OCI-LY1 (cell line): ENCODE measurements at regions not wholly inside any gene's neighbourhood (a gene's known extent, or its start where the extent isn't known, plus 50 kb on each side); places are given as distances from the start of the nearest gene placed in this dataset.

Source experiments
- H2AFZ ChIP-seq: fragments of 200-600 bp; sonication (generic), shearing (Covaris generic); 2 replicates; pipeline ENCODE4 v1.6.0; 2014; ENCODE audit warnings: antibody characterized with exemption, mild to moderate bottlenecking, low read length
- H3F3A ChIP-seq: fragments of 200-600 bp; sonication (generic), shearing (Covaris generic); 2 replicates; pipeline ENCODE4 v1.6.0; 2014; ENCODE audit warnings: mild to moderate bottlenecking, antibody characterized with exemption, low read length, moderate library complexity; ENCODE audit not compliant: insufficient read depth
- H3K27ac ChIP-seq: fragments of 200-600 bp; sonication (generic); 2 replicates; pipeline ENCODE4 v1.5.1; 2014; ENCODE audit warnings: low read length, mixed run types, mild to moderate bottlenecking, low read depth; ENCODE audit not compliant: poor library complexity, severe bottlenecking
- H3K27me3 ChIP-seq: fragments of 200-600 bp; sonication (generic); 2 replicates; pipeline ENCODE4 v1.6.0; 2014; ENCODE audit warnings: antibody characterized with exemption, mild to moderate bottlenecking, low read length, moderate library complexity; ENCODE audit not compliant: insufficient read depth
- H3K36me3 ChIP-seq: fragments of 200-600 bp; sonication (generic); 2 replicates; pipeline ENCODE4 v1.6.1; 2014; ENCODE audit warnings: mild to moderate bottlenecking, antibody characterized with exemption, low read length, moderate library complexity, mixed read lengths; ENCODE audit not compliant: insufficient read depth
- H3K4me1 ChIP-seq: fragments of 200-600 bp; sonication (generic); 2 replicates; pipeline ENCODE4 v1.5.1; 2014; ENCODE audit warnings: mild to moderate bottlenecking, low read length, moderate library complexity; ENCODE audit not compliant: insufficient read depth, severe bottlenecking
- H3K4me2 ChIP-seq: fragments of 200-600 bp; sonication (generic), shearing (Covaris generic); 2 replicates; pipeline ENCODE4 v1.6.1; 2014; ENCODE audit warnings: low read length
- H3K4me3 ChIP-seq: fragments of 200-600 bp; sonication (generic); 2 replicates; pipeline ENCODE4 v1.5.1; 2014; ENCODE audit warnings: low read length, low read depth, mild to moderate bottlenecking, mixed read lengths; ENCODE audit not compliant: poor library complexity, severe bottlenecking
- H3K79me2 ChIP-seq: fragments of 200-600 bp; shearing (Covaris generic); 2 replicates; pipeline ENCODE4 v1.6.1; 2016; ENCODE audit warnings: mixed run types, low read length, mixed read lengths; ENCODE audit not compliant: insufficient read depth
- H3K9ac ChIP-seq: fragments of 200-600 bp; sonication (generic), shearing (Covaris generic); 2 replicates; pipeline ENCODE4 v1.6.1; 2014; ENCODE audit warnings: mild to moderate bottlenecking, low read length, mixed read lengths
- H3K9me2 ChIP-seq: fragments of 200-600 bp; sonication (generic), shearing (Covaris generic); 2 replicates; pipeline ENCODE4 v1.6.1; 2014; ENCODE audit warnings: low read depth, mild to moderate bottlenecking, low read length, mixed read lengths
- H3K9me3 ChIP-seq: fragments of 200-600 bp; shearing (Covaris generic); 2 replicates; pipeline ENCODE4 v1.6.1; 2014; ENCODE audit warnings: low read length, mixed read lengths
- H4K20me1 ChIP-seq: fragments of 200-600 bp; sonication (generic), shearing (Covaris generic); 2 replicates; pipeline ENCODE4 v1.6.0; 2016; ENCODE audit warnings: mild to moderate bottlenecking, low read length; ENCODE audit not compliant: insufficient read depth
- CTCF ChIP-seq: fragments of 200-600 bp; sonication (generic), shearing (Covaris generic); IDR thresholded peaks from 2 replicates; pipeline ENCODE4 v1.5.1; 2017; ENCODE audit warnings: mild to moderate bottlenecking, antibody characterized with exemption, low read length, moderate library complexity, mixed read lengths
- EZH2 ChIP-seq: fragments of 200-600 bp; sonication (generic), shearing (Covaris generic); IDR thresholded peaks from 2 replicates; pipeline ENCODE4 v1.8.0; 2017; ENCODE audit warnings: borderline replicate concordance, mixed run types, mild to moderate bottlenecking, antibody characterized with exemption, low read length, moderate library complexity, mixed read lengths

- H4K20me1 ChIP-seq: no peaks in the 10 kb centered on the region
- H3K4me1 ChIP-seq: no peaks in the 10 kb centered on the region
- H3K4me3 ChIP-seq: no peak overlapping the region
- H3K4me2 ChIP-seq: no peak overlapping the region
- 0 out of 2 replicates have a peak, but pooled peaks cover 5% of the 10 kb centered on the region for H3K27me3 ChIP-seq
- H3K9ac ChIP-seq: no peak overlapping the region
- TF ChIP-seq EZH2 (no peak), CTCF (no peak)
- H3K27ac ChIP-seq: no peak overlapping the region
- no peaks in the 10 kb centered on the region for H3K79me2 ChIP-seq
- H3K9me2 ChIP-seq: no peaks in the 10 kb centered on the region
- H2AFZ ChIP-seq: no peak overlapping the region
- no peaks in the 10 kb centered on the region for H3K9me3 ChIP-seq
- no peaks in the 10 kb centered on the region for H3K36me3 ChIP-seq
- H3F3A ChIP-seq: no peaks in the 10 kb centered on the region
These were observed 221.2 kb upstream of the PLET1 start for GRCh38 chr11:112481893-112482292.

DNA sequence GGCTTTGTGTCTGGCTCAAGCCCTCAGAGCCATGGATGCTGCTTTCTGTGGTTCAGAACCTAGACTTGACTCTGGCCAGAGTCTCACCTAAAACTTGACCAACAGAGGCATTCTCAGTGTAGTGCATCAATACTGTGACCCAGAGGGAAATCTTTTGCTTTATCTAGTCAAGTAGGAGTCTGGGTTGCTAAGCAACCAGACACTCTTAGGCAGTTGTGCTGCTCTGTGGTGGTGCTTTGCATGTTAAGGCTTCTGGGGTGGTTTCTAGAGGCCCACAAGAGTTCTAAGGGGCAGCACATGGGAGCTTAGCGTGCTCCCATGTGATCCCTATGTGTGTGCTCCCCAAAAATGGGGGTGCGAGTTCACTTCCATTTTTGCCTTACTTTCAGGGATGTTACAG, 224.6 kb upstream of the PLET1 start:
- Histone ChIP-seq H3K27me3 (0 out of 2 replicates have a peak, but pooled peaks cover 5% of the 10 kb centered on the region), H4K20me1 (no peaks in the 10 kb centered on the region), H3K9me3 (no peaks in the 10 kb centered on the region), H3K4me2 (no peak overlapping the region), H3K79me2 (no peaks in the 10 kb centered on the region), H3F3A (no peaks in the 10 kb centered on the region), H3K9me2 (no peaks in the 10 kb centered on the region), H3K9ac (no peak overlapping the region), H3K27ac (no peak overlapping the region), H3K4me3 (no peak overlapping the region), H3K4me1 (no peaks in the 10 kb centered on the region), H3K36me3 (no peaks in the 10 kb centered on the region), H2AFZ (no peak overlapping the region)
- TF ChIP-seq CTCF (no peak), EZH2 (no peak)

DNA sequence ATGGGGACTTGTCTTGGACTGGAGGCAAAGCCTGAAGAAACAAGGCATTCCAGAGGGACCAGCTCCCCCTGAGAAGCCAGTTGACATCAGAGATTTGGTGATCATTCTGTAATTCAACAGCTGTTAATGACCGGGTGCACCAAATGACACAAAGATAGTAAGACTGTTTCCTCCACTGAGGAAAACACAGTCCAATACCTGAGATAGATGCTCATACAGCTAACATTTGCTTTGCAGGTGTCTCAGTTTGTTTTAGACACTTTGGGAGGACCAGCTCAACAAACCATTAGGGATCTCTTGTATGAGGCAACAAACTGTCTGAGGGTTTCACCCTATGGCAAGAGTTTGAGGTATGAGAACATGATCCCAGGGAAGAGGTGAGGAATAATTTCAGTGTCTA, 237.2 kb upstream of the PLET1 start:
- Histone ChIP-seq H3K79me2 (no peaks in the 10 kb centered on the region), H3K27ac (no peak overlapping the region), H3K9ac (no peak overlapping the region), H4K20me1 (no peaks in the 10 kb centered on the region), H3K9me3 (no peaks in the 10 kb centered on the region), H3K4me2 (no peak overlapping the region), H2AFZ (no peak overlapping the region), H3K36me3 (no peaks in the 10 kb centered on the region), H3K4me3 (no peak overlapping the region), H3K27me3 (peaks cover 6% of the 10 kb centered on the region; the same call in 1 of the 2 replicates), H3F3A (no peaks in the 10 kb centered on the region), H3K9me2 (no peaks in the 10 kb centered on the region), H3K4me1 (no peaks in the 10 kb centered on the region)
- TF ChIP-seq CTCF (no peak), EZH2 (no peak)
